ENCODE measurements at regions not wholly inside any gene's neighbourhood (a gene's known extent, or its start where the extent isn't known, plus 50 kb on each side); places are given as distances from the start of the nearest gene placed in this dataset.

GRCh38 chr10:33764694-33765185, 430.3 kb upstream of the NRP1 start:
- WGBS, 5 donors = 55 to 63% (median 57%) methylated on average over 1 of the region's 1 CpG
- Histone ChIP-seq H3K27ac (no peak overlapping the region), H3K4me1 (no peaks in the 10 kb centered on the region), H3K36me3 (no peaks in the 10 kb centered on the region), H3K4me3 (no peak overlapping the region), H3K9me3 (peaks cover 0 to 5% (median 0%) of the 10 kb centered on the region in 4 donors), H3K27me3 (no peaks in the 10 kb centered on the region)
- intact Hi-C loops (cut with DNase I; ENCODE audit: low total_unique reads) = no loop called here
- DNase-seq = no peak
- no peak for TF ChIP-seq EP300 (IDR thresholded peaks at IDR 0.05)
- TF ChIP-seq CTCF (IDR thresholded peaks at IDR 0.05) = no peak
- no peak for TF ChIP-seq POLR2A (IDR thresholded peaks at IDR 0.05)
- TF ChIP-seq POLR2AphosphoS5 (IDR thresholded peaks at IDR 0.05) = no peak

DNA sequence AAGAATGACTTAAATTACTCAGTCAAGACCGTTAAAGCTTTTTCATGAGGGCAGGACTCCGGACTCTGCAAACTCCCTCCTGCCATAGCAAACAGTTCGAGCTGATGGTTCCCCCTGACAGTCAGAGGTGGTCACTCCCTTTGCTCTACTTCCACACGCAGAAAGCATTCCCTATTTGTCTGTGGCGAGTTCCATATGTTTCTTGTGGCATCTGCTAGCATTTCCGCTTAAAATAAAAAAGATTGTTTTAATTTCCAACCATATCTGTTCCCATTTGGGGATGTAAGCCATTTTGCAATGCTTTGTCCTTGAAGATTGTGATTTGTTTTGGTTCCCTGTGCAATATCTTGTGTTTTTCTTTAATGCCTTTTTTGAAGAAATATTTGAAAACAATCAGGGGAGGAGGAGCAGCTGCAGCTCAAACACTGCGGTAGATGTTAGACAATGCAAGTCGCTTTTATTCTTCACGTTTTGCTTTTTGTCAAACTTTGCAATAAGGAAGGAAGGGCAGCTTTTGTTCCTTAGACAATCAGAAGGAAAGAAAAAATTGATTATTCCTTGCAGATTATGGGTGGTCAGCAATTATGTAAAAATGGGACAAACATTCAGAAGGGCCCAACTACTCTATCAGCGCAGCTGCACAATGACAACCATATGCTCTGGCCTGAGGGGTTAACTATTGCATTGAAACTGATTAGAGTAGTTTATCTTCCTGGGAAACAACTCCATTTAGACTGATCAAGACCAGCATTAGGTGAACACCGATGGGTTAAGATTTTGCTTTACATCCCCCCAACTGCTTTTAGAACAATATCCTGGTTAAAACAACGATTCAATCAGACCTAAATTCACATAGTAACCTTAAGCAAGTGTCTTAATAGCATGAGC, 425.8 kb upstream of the NRP1 start:
- H3K27ac ChIP-seq = no peak overlapping the region
- peaks cover 0 to 5% (median 0%) of the 10 kb centered on the region in 4 donors for H3K9me3 ChIP-seq
- intact Hi-C loops (cut with DNase I; ENCODE audit: low total_unique reads) = no loop called here
- H3K4me1 ChIP-seq = no peaks in the 10 kb centered on the region
- WGBS, 5 donors = 67 to 70% (median 67%) methylated on average over 12 of the region's 12 CpGs
- TF ChIP-seq EP300 (IDR thresholded peaks at IDR 0.05) (no peak), CTCF (IDR thresholded peaks at IDR 0.05) (no peak), POLR2A (IDR thresholded peaks at IDR 0.05) (no peak), POLR2AphosphoS5 (IDR thresholded peaks at IDR 0.05) (no peak)
- no peak overlapping the region for H3K4me3 ChIP-seq
- H3K27me3 ChIP-seq = no peaks in the 10 kb centered on the region
- DNase-seq = no peak
- no peaks in the 10 kb centered on the region for H3K36me3 ChIP-seq

DNA sequence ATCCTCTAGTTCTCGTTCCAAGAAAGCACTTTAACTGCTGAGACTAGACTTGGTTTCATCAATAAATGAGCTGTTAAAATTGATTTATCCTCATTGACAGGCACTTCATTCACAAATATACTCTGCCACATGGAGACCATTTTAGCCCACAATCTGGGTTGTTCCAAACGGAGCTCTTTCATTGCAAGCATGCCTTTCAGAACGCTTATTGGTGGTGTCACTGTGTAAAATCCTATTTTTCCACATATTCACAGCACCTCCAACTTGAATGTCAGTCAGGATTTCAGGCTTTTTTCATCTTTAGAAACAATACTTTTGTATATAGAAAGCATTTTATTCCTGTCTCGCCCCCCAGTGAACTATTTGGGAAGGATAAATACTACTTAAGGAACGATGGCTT, 424.7 kb upstream of the NRP1 start:
- intact Hi-C loops (cut with DNase I; ENCODE audit: low total_unique reads) = no loop called here
- no peaks in the 10 kb centered on the region for H3K27me3 ChIP-seq
- no peak overlapping the region for H3K27ac ChIP-seq
- no peak overlapping the region for H3K4me3 ChIP-seq
- 88 to 92% (median 91%) methylated on average over 5 of the region's 5 CpGs for WGBS, 5 donors
- DNase-seq = no peak
- TF ChIP-seq POLR2AphosphoS5 (IDR thresholded peaks at IDR 0.05) = no peak
- H3K36me3 ChIP-seq = no peaks in the 10 kb centered on the region
- no peaks in the 10 kb centered on the region for H3K4me1 ChIP-seq
- H3K9me3 ChIP-seq = peaks cover 0 to 5% (median 0%) of the 10 kb centered on the region in 4 donors

DNA sequence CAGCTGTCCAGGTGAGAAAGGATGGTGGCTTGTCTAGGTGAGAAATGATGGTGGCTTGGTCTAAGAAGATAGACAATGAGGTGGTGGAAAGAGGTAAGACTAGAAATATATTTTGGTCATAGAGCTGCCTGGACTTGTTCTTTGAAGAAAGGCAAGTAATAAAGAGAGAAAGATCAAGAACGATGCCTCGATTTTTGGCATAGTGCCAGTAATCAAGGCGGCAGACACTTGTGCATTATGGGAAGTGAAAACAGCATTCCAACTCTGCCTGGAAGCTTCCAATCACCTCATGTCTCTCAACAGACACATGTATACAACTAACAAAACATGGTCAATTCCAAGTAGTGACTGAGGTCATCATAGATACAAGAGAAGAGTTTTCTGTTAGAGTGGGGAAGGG, 423.8 kb upstream of the NRP1 start:
- no peaks in the 10 kb centered on the region for H3K4me1 ChIP-seq

More for the DNA sequence above, 423.8 kb upstream of the NRP1 start:
- peaks cover 0 to 5% (median 0%) of the 10 kb centered on the region in 4 donors for H3K9me3 ChIP-seq
- no peak for TF ChIP-seq POLR2AphosphoS5 (IDR thresholded peaks at IDR 0.05)
- TF ChIP-seq CTCF (IDR thresholded peaks at IDR 0.05) = no peak
- TF ChIP-seq EP300 (IDR thresholded peaks at IDR 0.05) = no peak
- no peak for TF ChIP-seq POLR2A (IDR thresholded peaks at IDR 0.05)
- intact Hi-C loops (cut with DNase I; ENCODE audit: low total_unique reads) = no loop called here
- H3K27me3 ChIP-seq = no peaks in the 10 kb centered on the region
- no peak overlapping the region for H3K4me3 ChIP-seq
- H3K27ac ChIP-seq = no peak overlapping the region
- WGBS, 5 donors = 64 to 77% (median 70%) methylated on average over 3 of the region's 3 CpGs
- no peaks in the 10 kb centered on the region for H3K36me3 ChIP-seq
- no peak for DNase-seq

Measured in stomach (tissue), 8 donors.